MCF 10A (cell line): ENCODE measurements at regions not wholly inside any gene's neighbourhood (a gene's known extent, or its start where the extent isn't known, plus 50 kb on each side); places are given as distances from the start of the nearest gene placed in this dataset.

Experiments used
- BruUV-seq: library from RNA; stranded (reverse); fragments of 400-500 nt; replicated peaks from 2 replicates; lab custom pipeline; 2021; lab: Mats Ljungman, UMichigan
- CTCF ChIA-PET: fragments of 300-600 bp; sonication (Branson Sonifier 250); formaldehyde crosslinking; extraction: SDS; loops from one replicate; lab custom pipeline; 2021; ENCODE audit warnings: antibody characterized with exemption, inconsistent platforms; lab: Yijun Ruan, JAX
- POLR2A ChIA-PET: fragments of 300-600, 350-650 bp; sonication (Branson Sonifier 250); formaldehyde crosslinking; extraction: SDS; loops from one replicate; lab custom pipeline; 2020; ENCODE audit warnings: antibody characterized with exemption, inconsistent platforms; lab: Yijun Ruan, JAX
- DNase-seq: peaks from one replicate; pipeline ENCODE4 v3.0.0-alpha.2; 2018; ENCODE audit not compliant: unreplicated experiment
- H3K27ac Mint-ChIP-seq: one replicate; pipeline ENCODE4 v1.8.0; 2022; ENCODE audit warnings: mild to moderate bottlenecking, low read depth, mixed read lengths; ENCODE audit not compliant: unreplicated experiment
- H3K27me3 Mint-ChIP-seq: one replicate; pipeline ENCODE4 v1.8.0; 2022; ENCODE audit warnings: mixed read lengths; ENCODE audit not compliant: insufficient read depth, unreplicated experiment
- H3K36me3 Mint-ChIP-seq: one replicate; pipeline ENCODE4 v1.8.0; 2022; ENCODE audit warnings: mild to moderate bottlenecking, moderate library complexity, mixed read lengths; ENCODE audit not compliant: insufficient read depth, unreplicated experiment
- H3K4me1 Mint-ChIP-seq: one replicate; pipeline ENCODE4 v1.8.0; 2022; ENCODE audit warnings: mixed read lengths; ENCODE audit not compliant: insufficient read depth, unreplicated experiment
- H3K4me3 Mint-ChIP-seq: one replicate; pipeline ENCODE4 v1.8.0; 2022; ENCODE audit warnings: mild to moderate bottlenecking, moderate library complexity, mixed read lengths; ENCODE audit not compliant: unreplicated experiment
- H3K9me3 Mint-ChIP-seq: one replicate; pipeline ENCODE4 v1.8.0; 2022; ENCODE audit warnings: mixed read lengths; ENCODE audit not compliant: unreplicated experiment
- intact Hi-C: fragments of 100-400 bp; cut with micrococcal nuclease; formaldehyde crosslinking; loops from 2 replicates; pipeline ENCODE4 v1.14.1; 2022
- TF ChIP-seq, protein P1 (sequence below): fragments of 200-600 bp; IDR thresholded peaks from one replicate; pipeline ENCODE4 v1.8.0; 2022; ENCODE audit warnings: antibody characterized with exemption, mild to moderate bottlenecking; ENCODE audit not compliant: unreplicated experiment

DNA sequence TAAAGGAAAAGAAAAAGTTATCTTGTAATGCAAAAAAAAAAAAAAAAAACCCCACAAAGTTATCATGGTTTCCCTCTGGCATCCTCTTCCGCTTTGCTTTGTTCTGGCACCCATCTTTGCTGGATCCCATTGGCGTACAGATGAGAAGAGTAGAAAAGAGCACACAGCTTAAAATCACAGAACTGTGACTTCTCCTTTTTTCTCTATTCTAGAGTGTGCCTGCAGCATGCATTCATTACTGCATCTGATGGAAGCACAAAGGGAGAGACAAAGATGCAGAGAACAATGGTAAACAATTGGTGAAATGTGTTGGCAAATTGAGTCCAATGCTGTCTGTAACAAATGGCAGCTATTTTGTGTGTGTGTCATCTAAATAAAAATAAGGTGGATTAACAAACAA is 440.8 kb upstream of the PIK3R1 start:
- DNase-seq = no peak
- intact Hi-C loops = no loop called here
- ChIA-PET POLR2A (no interaction called here), CTCF (interaction anchor here (0.6 to 0.9 kb wide), 2 partner anchors 15 to 1027 kb away, joined by 3 read pairs; no protein-coding TSS in a partner anchor)
- peaks cover 6% of the 10 kb centered on the region for H3K9me3 Mint-ChIP-seq
- no TSS peak for BruUV-seq
- H3K4me1 Mint-ChIP-seq = peaks cover 42% of the 10 kb centered on the region
- no peak overlapping the region for H3K4me3 Mint-ChIP-seq
- H3K36me3 Mint-ChIP-seq = no peaks in the 10 kb centered on the region
- H3K27ac Mint-ChIP-seq = no peak overlapping the region
- TF ChIP-seq, protein P1, sequence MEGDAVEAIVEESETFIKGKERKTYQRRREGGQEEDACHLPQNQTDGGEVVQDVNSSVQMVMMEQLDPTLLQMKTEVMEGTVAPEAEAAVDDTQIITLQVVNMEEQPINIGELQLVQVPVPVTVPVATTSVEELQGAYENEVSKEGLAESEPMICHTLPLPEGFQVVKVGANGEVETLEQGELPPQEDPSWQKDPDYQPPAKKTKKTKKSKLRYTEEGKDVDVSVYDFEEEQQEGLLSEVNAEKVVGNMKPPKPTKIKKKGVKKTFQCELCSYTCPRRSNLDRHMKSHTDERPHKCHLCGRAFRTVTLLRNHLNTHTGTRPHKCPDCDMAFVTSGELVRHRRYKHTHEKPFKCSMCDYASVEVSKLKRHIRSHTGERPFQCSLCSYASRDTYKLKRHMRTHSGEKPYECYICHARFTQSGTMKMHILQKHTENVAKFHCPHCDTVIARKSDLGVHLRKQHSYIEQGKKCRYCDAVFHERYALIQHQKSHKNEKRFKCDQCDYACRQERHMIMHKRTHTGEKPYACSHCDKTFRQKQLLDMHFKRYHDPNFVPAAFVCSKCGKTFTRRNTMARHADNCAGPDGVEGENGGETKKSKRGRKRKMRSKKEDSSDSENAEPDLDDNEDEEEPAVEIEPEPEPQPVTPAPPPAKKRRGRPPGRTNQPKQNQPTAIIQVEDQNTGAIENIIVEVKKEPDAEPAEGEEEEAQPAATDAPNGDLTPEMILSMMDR = no peak
- no peaks in the 10 kb centered on the region for H3K27me3 Mint-ChIP-seq

DNA sequence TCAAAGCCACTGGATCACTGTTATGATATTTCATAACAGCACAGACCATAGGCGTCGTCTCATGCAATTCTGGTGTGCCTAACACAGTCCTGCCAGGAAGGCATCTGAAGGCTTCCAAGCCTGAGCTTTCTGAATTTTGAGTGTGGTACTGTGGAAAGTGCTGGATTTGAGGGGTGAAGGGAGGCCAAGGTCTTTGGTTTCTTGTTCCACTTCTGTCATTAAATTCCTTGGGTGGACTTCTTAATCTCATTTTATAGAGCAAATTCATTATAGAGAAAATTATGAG is 441.3 kb upstream of the PIK3R1 start:
- intact Hi-C loops = no loop called here
- peaks cover 47% of the 10 kb centered on the region for H3K4me1 Mint-ChIP-seq

DNA sequence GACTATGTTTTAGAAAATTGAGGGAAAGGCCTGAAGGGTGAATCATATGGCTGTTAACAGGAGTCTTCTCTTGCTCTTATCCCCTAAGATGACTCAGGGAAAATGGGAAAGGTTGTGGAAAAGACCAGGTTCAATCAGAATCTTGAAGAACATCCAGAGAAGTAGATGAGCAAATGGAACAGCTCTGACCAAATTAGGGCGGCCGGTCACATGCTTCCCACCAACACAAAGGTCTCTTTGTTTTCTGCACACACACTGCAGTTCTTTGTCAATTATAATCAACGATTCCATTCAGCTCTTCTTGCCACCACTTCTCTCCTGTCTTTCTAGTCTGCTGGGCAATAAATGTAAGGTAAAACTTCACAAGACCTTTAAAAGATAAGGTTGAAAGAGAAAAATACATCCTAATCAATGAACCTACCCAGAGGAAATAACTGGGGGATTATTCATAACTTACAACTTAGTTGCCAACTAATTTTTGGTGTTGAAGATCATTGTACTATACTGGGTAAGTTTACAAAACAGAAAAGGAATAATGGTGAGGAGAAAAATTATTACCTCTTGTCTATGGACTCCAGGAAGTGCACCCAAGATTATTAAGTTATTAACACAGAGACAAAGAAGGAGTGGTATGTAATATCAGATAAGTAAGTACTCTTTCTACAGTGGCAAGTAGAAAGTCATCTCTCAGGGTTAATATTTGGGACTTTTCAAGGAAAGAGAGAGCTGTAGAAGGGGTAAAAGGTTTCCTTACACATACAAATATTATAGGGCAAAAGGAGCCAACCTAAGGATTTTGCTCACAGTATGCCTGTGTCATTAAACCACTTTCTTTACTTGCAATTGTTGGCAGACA is 441.9 kb upstream of the PIK3R1 start:
- ChIA-PET POLR2A (interaction anchor here (0.5 to 1.5 kb wide), 6 partner anchors 116 to 516 kb away, joined by 3 to 4 read pairs (median 3); partner anchors contain the start of gene PIK3R1), CTCF (interaction anchor here (0.6 kb wide), 2 partner anchors 151 to 1594 kb away, joined by 3 read pairs; no protein-coding TSS in a partner anchor)
- H3K36me3 Mint-ChIP-seq = no peaks in the 10 kb centered on the region
- DNase-seq = peak; percentile 35
- H3K4me3 Mint-ChIP-seq = no peak overlapping the region
- no peaks in the 10 kb centered on the region for H3K27me3 Mint-ChIP-seq
- BruUV-seq = no TSS peak
- TF ChIP-seq, protein P1 = no peak
- H3K27ac Mint-ChIP-seq = peak overlapping the region; percentile 76
- H3K9me3 Mint-ChIP-seq = peaks cover 6% of the 10 kb centered on the region
- intact Hi-C loops = no loop called here
- peaks cover 47% of the 10 kb centered on the region for H3K4me1 Mint-ChIP-seq

More for the DNA sequence above, 441.3 kb upstream of the PIK3R1 start:
- Mint-ChIP-seq H3K36me3 (no peaks in the 10 kb centered on the region), H3K27ac (peak overlapping the region; percentile 76), H3K9me3 (peaks cover 6% of the 10 kb centered on the region), H3K27me3 (no peaks in the 10 kb centered on the region), H3K4me3 (no peak overlapping the region)
- CTCF ChIA-PET = interaction anchor here (0.9 kb wide), 1 partner anchor 15 kb away, joined by 3 read pairs; no protein-coding TSS in a partner anchor
- BruUV-seq = no TSS peak
- TF ChIP-seq, protein P1 = no peak
- POLR2A ChIA-PET = interaction anchor here (0.5 to 0.7 kb wide), 3 partner anchors 441 to 496 kb away, joined by 3 to 4 read pairs (median 3); partner anchors contain the start of gene PIK3R1
- peak; percentile 71 for DNase-seq

DNA sequence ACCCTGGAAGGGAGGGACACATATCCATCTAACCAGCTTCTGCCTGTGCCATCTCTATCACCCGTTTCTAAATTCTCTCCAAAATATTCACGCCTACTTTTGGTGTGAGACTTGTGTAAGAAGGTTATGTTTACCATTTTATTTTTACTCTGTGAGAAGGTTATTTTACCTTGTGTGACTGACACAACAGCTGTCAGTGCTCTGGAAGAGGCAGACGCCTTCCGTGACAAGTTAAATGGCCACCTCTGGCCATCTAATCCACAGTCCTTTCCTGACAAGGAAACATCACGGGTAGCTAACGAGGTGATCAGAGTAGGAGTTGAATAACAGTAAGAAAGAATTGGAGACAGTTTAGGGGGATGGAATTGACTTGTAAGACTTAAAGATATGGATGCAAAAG is 443.8 kb upstream of the PIK3R1 start:
- Mint-ChIP-seq H3K27me3 (no peaks in the 10 kb centered on the region), H3K36me3 (no peaks in the 10 kb centered on the region), H3K4me1 (peaks cover 47% of the 10 kb centered on the region), H3K27ac (peak overlapping the region; percentile 86), H3K4me3 (no peak overlapping the region), H3K9me3 (peaks cover 2% of the 10 kb centered on the region)
- BruUV-seq = no TSS peak
- POLR2A ChIA-PET = interaction anchor here (0.8 to 1.4 kb wide), 4 partner anchors 162 to 503 kb away, joined by 3 read pairs; no protein-coding TSS in a partner anchor
- DNase-seq = no peak
- intact Hi-C loops = no loop called here
- TF ChIP-seq, protein P1 = no peak
- CTCF ChIA-PET = no interaction called here
